Esophagus squamous epithelium (tissue), 5 donors: ENCODE measurements at regions not wholly inside any gene's neighbourhood (a gene's known extent, or its start where the extent isn't known, plus 50 kb on each side); places are given as distances from the start of the nearest gene placed in this dataset.

Source experiments
- DNase-seq: peaks from one replicate; lab custom pipeline; 2025; lab: John Stamatoyannopoulos, UW
- H3K27ac ChIP-seq, 4 donors: fragments of 200-600 bp; sonication (generic); one replicate each; pipeline ENCODE4 v1.5.1; 2016 to 2019; ENCODE audit warnings: mild to moderate bottlenecking in 1 of 4
- H3K27me3 ChIP-seq, 4 donors: fragments of 200-600 bp; sonication (generic); 1 replicate in 3 of 4; 2 replicates in 1 of 4; pipeline versions ENCODE4 v1.5.1 to v1.6.0; 2017 to 2021; ENCODE audit warnings: antibody characterized with exemption in 1 of 4
- H3K36me3 ChIP-seq, 3 donors: fragments of 200-600 bp; sonication (generic); one replicate each; pipeline ENCODE4 v1.5.1; 2016 to 2019
- H3K4me1 ChIP-seq, 3 donors: fragments of 200-600 bp; sonication (generic); one replicate each; pipeline ENCODE4 v1.5.1; 2017 to 2019
- H3K4me3 ChIP-seq, 4 donors: fragments of 200-600 bp; sonication (generic); 1 replicate in 3 of 4; 2 replicates in 1 of 4; pipeline ENCODE4 v1.5.1; 2016 to 2019; ENCODE audit warnings: mild to moderate bottlenecking in 2 of 4, moderate library complexity in 1 of 4
- H3K9me3 ChIP-seq, 3 donors: fragments of 200-600 bp; sonication (generic); one replicate each; pipeline ENCODE4 v1.5.1; 2016 to 2019
- POLR2A ChIP-seq, 4 donors: fragments of 450-650 bp; IDR thresholded peaks; one replicate each; pipeline ENCODE4 v1.6.1; 2017; ENCODE audit warnings: antibody characterized with exemption in 4 of 4, mild to moderate bottlenecking in 4 of 4, moderate library complexity in 3 of 4
- WGBS, 2 donors: methylation state at CpG; one replicate each; pipeline ENCODE4 v1.1.5; 2018; 5-methylcytosine and 5-hydroxymethylcytosine counted together
- intact Hi-C: fragments of 100-400 bp; cut with DNase I; formaldehyde crosslinking; loops from one replicate; pipeline ENCODE4 v1.15.0; 2022
- TF ChIP-seq, protein P1 (sequence below), 6 experiments: fragments of 450-650 bp in 4 of 6; fragments of 200-600 bp in 2 of 6; sonication (generic) in 2 of 6; IDR thresholded peaks; one replicate each; pipeline ENCODE4 v1.5.1; 2016 to 2019; ENCODE audit warnings: antibody characterized with exemption in 6 of 6, mild to moderate bottlenecking in 4 of 6, moderate library complexity in 4 of 6
- donor health status: DM: yes; HTN: yes; CAD: no.

DNA sequence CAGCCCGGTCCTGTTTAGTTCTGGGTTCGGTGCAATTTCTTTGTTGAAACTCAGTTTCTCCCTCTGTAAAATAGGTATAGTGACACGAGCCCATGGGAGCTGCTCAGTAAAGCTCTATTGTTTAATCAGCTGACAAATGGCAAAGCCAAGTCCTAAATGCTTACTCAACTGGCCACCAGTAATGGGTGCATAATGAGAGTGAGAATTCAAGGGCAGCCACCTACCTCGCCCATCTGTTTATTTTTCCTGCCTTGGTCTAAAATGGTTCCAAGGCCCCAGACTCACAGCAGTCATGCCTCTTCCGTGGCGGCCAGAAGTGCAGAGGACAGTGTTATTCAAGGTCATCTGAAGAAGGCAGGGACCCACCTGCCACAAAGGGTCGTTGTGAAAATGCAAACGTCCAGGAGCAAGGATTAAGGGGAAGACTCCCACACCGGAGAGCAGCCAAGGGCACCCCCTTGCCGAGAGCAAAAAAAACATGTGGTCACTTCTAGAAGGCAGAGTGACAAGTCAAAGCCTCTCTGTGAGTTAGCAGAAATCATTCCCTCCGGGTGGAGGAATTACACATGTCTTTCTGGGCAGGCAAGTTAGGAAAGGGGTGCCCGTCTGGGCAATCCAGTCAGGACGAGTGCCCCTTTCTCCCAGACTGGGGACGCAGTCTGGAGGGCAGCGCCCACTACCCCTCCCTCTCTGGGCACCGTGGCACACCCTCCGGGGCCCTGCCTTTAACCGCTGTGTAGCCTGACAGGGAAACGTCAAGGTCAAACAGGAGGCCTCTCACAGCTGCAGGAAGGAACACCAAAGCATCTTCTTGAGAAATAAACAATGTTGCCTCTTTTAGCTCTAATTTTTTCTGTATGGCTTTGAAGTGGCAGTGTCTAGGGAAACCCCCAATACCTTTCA is 186.2 kb downstream of the FOXO1 start:
- Histone ChIP-seq H3K9me3 (no peaks in the 10 kb centered on the region), H3K27ac (no peak overlapping the region), H3K4me3 (no peak overlapping the region), H3K4me1 (peaks cover 9 to 39% (median 10%) of the 10 kb centered on the region in 3 donors), H3K36me3 (no peaks in the 10 kb centered on the region), H3K27me3 (no peaks in the 10 kb centered on the region)
- no peak for DNase-seq
- WGBS, 2 donors, result 68 to 72% methylated on average over 6 to 16 of the region's 19 CpGs
- intact Hi-C loops, result no loop called here
- TF ChIP-seq, protein P1, sequence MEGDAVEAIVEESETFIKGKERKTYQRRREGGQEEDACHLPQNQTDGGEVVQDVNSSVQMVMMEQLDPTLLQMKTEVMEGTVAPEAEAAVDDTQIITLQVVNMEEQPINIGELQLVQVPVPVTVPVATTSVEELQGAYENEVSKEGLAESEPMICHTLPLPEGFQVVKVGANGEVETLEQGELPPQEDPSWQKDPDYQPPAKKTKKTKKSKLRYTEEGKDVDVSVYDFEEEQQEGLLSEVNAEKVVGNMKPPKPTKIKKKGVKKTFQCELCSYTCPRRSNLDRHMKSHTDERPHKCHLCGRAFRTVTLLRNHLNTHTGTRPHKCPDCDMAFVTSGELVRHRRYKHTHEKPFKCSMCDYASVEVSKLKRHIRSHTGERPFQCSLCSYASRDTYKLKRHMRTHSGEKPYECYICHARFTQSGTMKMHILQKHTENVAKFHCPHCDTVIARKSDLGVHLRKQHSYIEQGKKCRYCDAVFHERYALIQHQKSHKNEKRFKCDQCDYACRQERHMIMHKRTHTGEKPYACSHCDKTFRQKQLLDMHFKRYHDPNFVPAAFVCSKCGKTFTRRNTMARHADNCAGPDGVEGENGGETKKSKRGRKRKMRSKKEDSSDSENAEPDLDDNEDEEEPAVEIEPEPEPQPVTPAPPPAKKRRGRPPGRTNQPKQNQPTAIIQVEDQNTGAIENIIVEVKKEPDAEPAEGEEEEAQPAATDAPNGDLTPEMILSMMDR (IDR thresholded peaks at IDR 0.05), result no peak
- no peak for TF ChIP-seq POLR2A (IDR thresholded peaks at IDR 0.05)

DNA sequence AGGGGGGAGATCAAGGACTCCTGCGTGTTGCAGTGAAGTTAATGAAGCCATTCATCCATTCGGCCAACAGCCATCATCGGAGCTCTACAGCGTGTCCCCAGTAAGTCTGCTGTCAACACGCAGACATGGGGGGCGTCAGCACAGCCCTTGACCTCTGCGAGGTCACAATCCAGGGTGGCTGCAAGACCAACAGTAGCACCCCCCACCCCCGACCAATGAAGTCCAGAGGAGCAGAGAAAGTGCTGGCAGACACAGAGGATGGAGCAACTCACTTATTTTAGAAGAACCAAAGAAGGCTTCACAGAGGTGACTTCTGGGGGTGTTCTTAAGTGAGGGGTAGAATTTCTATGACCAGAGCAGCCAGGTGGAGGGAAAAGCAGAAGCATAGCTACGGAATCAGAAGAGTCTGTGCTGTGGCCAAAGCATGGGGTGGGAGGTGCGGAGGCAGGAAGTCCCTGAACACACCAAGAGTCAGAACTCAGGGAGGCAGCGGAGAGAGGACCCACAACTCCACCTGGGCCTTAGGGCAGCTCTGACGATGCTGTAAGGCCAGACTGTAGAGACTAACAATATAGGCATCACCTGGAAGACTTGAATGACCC is 185.4 kb downstream of the FOXO1 start:
- no peaks in the 10 kb centered on the region for H3K36me3 ChIP-seq
- peaks cover 0 to 6% (median 0%) of the 10 kb centered on the region in 4 donors for H3K27me3 ChIP-seq
- H3K4me3 ChIP-seq, result no peak overlapping the region
- no peaks in the 10 kb centered on the region for H3K9me3 ChIP-seq
- intact Hi-C loops, result no loop called here
- no peak overlapping the region for H3K27ac ChIP-seq
- DNase-seq, result no peak
- no peak for TF ChIP-seq POLR2A (IDR thresholded peaks at IDR 0.05)
- TF ChIP-seq, protein P1 (IDR thresholded peaks at IDR 0.05), result no peak
- WGBS, 2 donors, result 76 to 84% methylated on average over 6 to 9 of the region's 12 CpGs
- peaks cover 9 to 44% (median 11%) of the 10 kb centered on the region in 3 donors for H3K4me1 ChIP-seq

DNA sequence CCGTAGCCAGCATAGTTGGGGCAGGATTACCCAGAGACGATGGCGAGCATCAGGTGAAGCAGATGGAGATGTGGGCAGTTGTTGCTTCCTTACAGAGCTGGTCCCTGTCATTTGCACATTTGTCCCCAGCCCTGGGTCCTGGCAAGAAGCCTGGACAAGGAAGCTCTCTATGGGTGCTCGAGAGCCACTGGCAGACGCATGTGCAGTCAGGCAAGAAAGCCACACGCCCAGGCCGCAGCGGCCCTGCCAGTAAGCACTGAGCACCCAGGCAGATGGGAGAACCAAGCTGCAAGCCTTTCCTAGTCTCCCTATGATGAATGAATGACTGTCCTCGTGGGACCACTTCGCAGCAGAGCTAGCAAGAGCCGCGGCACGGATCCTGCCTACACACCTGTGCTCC is 182.8 kb downstream of the FOXO1 start:
- H3K9me3 ChIP-seq, result no peaks in the 10 kb centered on the region
- no peaks in the 10 kb centered on the region for H3K36me3 ChIP-seq
- DNase-seq, result no peak
- H3K27me3 ChIP-seq, result peaks cover 0 to 7% (median 0%) of the 10 kb centered on the region in 4 donors
- no peak overlapping the region for H3K4me3 ChIP-seq
- peaks cover 0 to 30% (median 3%) of the 10 kb centered on the region in 3 donors for H3K4me1 ChIP-seq
- TF ChIP-seq, protein P1 (IDR thresholded peaks at IDR 0.05), result no peak
- no peak for TF ChIP-seq POLR2A (IDR thresholded peaks at IDR 0.05)
- intact Hi-C loops, result no loop called here
- 91 to 100% methylated on average over 3 to 4 of the region's 13 CpGs for WGBS, 2 donors
- no peak overlapping the region for H3K27ac ChIP-seq

DNA sequence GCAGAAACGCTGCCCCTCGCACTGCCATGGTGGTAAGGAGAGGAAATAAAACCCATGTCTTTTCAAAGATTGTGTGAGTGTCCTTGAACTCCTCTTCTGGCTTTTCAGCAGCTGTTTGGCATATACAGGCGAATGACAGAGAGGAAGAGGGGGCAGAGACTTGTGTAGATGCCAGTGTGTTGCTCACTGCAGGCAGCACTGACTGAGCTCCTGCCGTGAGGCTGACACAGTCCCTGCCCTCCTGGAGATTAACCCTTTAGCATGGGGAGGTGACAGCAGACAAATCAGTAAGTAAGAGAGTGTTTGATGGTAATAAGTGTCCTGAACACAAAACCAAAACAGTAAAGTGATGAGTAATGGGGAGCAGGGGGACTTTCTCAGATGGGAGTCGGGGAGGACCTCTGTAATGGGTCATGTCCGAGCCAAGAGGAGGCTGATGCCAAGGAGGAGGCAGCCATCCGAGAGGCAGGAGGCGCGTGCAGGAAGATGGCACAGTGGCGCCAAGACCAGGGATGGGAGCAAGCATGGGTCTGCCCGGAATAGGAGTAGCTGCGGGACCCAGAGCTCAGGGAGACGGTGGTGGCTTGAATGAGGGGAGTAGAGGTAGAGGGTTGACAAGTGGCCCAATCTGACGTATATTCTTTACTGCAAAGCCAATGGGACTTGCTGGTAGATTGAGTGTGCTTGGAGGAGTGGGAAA is 182.2 kb downstream of the FOXO1 start:
- TF ChIP-seq POLR2A (IDR thresholded peaks at IDR 0.05), result no peak
- TF ChIP-seq, protein P1 (IDR thresholded peaks at IDR 0.05), result no peak
- Histone ChIP-seq H3K36me3 (no peaks in the 10 kb centered on the region), H3K27ac (no peak overlapping the region), H3K4me1 (peaks cover 0 to 30% (median 3%) of the 10 kb centered on the region in 3 donors), H3K27me3 (peaks cover 0 to 12% (median 0%) of the 10 kb centered on the region in 4 donors), H3K9me3 (no peaks in the 10 kb centered on the region), H3K4me3 (no peak overlapping the region)
- DNase-seq, result no peak
- intact Hi-C loops, result no loop called here
- WGBS, 2 donors, result 69 to 83% methylated on average over 13 to 14 of the region's 14 CpGs
